RPMI7951 (cell line): ENCODE measurements at regions not wholly inside any gene's neighbourhood (a gene's known extent, or its start where the extent isn't known, plus 50 kb on each side); places are given as distances from the start of the nearest gene placed in this dataset.
"Not testable (repeated sequence)": the region's sequence is repeated elsewhere in the genome, so short reads cannot be mapped to it uniquely, and the experiment has no call there.

ENCODE experiments used
- DNase-seq: peaks from one replicate; pipeline ENCODE4 v3.0.0-alpha.2; 2012; ENCODE audit warnings: low read depth

DNA sequence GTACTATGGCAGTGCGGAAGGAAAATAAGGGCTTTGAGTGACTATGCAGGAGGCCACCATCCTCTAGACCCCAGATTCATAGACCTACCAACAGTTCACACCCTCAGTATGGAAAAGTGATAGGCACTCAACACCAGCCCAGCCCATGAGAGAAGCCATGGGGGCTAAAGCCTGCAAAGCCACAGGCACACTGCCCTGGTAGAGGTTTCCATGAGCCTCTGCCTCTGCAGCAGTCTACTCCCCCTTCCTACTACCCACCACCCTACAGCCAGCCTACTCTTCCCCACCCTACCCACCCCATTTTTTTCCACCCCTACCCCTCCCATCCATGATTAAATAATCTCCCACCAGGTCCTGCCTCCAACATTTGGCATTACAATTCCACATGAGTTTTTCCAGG, 241.9 kb downstream of the CWH43 start:
- DNase-seq: not testable (repeated sequence)

DNA sequence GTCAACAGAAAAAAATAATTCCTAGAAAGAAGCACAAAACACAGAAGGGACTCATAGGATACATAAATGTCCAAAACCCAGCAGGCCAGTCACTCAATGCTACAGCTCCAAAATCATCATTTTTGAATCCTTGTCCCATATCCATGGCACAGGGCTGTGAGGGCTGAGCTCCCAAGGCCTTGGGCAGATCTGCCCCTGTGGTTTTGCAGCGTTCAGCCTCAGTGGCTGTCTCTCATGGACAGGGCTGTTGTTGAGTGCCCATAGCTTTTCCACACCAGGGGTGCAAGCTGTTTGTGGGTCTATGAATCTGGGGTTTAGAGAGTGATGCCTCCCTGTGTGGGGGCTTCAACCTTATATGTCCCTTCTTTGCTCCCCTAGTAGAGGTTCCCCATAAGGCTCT, 243.2 kb downstream of the CWH43 start:
- not testable (repeated sequence) for DNase-seq

DNA sequence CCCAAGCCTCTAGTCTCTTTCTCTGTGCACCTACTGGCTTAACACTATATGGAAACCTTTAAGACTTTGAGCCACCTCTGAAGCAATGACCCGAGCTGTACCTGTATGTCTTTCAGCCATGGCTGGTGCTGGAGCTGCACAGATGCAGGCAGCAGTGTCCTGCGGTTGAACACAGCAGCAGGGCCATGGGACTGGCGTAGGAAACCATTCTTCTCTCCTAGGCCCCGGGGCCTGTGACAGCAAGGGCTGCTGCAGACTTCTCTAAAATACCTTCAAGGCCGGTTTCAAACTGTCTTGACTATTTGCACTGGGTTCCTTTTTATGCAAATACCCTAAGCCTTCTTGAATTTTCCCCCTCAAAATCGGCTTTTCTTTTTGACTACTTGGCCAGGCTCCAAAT, 243.6 kb downstream of the CWH43 start:
- DNase-seq: not testable (repeated sequence)

DNA sequence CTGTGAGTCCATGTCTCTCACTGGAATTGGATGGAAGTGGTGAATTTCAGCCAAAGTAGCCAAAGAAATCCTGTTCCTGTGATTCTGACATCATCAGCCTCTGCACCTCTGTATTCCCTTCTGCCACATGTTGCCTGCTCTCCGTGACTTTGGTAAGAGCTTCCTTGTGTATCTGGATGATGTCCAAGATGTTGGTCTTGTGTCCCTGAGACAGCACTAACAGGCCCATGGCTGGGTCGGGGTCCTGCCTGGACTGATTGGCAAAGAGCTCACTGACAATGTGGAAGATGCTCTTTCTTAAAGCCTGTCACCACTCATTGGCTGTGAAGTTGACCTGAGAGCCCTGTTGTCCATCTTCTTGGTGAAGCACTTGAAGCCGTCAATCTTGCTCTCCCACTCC, 247.3 kb downstream of the CWH43 start:
- not testable (repeated sequence) for DNase-seq

DNA sequence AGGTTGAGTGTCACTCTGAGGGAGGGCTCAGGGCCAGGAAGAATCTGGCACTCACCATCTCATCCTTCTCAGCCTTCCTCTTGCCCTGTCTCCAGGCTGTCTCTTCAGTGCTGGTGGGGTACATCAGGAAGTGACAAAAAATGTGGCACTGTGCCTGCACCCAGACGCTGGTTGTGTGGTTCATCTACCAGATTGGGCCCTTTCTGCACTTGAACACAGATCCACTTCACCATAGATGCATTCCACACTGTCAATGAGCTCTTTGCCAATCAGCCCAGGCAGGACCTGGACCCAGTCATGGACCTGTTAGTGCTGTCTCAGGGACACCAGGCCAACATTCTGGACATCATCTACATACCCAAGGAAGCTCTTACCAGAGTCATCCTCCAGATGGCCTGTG, 247.7 kb downstream of the CWH43 start:
- not testable (repeated sequence) for DNase-seq

DNA sequence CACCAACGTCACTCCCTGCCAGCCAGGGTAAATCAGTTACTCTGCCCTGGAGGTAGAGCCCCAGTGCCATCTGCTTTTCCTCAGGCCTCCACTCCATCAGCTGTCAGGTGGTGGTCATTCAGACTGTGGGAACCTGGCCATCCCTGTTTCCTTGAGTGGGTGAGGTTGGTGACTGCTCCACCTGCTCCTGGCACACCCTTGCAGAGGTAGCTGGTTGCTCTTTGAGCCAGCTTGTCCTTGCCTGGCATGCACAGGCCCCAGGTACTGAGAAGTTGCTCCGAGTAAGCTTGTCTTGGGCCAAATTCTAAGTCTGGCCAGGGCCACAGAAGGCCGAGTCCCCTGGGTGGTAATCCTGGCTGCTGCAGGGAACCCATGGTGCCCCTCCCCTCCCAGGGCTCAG, 248.3 kb downstream of the CWH43 start:
- not testable (repeated sequence) for DNase-seq

DNA sequence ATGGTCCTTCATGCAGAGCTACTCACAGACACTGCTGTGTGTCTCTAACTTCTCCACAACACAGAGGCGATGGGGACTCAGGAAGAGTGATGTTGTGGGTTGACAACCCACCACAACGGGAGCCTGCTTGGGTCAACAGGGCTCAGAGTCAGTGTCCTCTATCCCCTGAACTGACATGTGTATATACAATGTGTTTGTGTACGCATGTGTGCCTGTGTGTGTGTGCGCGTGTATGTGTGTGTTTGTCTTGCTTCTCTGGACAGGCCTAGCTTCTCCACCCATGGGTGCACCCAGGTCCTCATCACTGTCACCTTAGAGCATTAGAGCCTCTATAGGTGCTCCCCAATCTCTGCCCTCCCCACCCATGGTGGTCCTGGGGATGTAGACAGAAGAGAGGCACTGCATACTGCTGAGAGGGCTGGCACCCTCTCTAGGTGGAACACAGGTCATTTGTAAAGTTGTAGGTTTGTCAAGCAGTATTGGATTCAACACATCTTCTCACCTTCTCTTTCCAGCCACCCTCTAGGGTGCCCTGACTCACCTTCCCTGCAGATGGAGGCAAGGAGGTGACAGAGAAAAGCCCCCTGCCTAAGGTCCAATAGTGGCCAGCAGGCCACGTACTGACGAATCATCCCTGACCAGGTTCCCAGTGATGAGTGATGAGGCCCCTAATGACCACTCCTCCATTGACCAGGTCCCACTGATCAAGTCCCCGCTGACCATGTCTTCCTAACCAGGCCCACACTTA, 249.5 kb downstream of the CWH43 start:
- DNase-seq: not testable (repeated sequence)

DNA sequence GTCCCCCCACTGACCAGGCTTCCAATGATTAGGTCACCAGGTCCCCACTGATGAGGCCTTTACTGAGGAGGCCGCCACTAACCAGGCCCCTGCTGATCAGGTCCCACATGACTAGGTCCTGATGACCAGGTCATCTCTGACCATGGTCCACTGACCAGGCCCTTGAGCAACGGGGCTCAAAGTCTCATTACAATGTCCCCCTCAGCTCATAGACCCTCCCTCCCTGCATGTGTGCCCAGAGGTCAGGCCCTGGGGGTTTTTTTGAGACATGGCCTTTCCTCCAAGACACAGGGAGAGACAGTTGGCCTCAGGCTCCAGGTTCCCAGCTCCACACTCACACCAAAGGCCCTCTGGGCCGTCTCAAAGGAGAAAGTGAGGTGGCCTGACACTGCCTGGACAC, 250.4 kb downstream of the CWH43 start:
- not testable (repeated sequence) for DNase-seq

DNA sequence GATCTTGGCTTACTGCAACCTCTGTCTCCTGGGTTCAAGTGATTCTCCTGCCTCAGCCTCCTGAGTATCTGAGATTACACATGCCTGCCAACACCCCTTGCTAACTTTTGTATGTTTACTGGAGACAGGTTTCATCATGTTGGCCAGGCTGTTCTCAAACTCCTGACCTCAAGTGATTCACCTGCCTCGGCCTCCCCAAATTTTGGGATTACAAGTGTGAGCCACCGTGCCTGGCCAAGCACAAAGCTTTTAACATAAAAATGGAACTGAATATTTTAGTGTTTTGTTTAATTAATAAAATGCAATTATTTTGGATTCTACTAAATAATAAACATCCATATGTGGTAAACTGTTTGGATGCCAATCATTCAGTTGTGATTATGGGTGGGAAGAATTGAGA, 255.2 kb downstream of the CWH43 start:
- not testable (repeated sequence) for DNase-seq

DNA sequence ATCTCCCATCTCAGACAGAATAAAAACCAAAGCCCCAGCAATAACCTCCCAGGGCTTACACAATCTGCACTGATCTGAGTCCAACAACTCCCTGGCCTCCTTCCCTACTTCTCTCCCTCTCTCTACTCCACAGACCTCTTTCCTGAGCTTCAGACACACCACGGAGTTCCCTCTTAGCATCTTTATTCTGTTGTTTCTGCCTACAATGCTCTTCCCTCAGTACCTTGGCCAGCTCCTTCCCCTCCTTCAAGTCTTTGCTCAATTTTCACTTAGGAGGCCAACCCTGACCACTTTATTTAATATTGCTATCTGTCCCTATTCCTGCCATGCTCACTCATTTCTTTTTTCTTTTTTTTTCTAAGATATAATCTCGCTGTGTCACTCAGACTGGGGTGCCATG, 276.7 kb downstream of the CWH43 start:
- not testable (repeated sequence) for DNase-seq

DNA sequence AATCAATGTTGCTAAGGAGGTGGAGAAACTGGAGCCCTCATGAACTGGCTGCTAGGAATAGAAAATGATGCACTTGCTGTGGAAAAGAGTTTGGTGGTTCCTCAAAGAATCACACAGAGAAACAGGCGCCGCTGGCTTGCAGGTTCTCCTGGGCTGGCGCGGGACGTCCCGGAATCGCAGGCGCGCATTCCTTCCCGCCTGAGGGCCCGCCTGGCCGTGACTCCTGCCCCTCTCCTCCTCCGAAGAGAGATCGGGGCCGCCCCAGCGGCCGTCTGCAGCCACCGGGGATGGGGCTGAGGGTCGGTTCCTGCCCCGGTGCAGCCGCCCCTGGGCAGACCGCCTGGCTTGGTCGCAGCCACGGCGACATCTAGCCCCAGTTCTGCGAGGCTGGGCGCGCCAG, 284.4 kb downstream of the CWH43 start:
- not testable (repeated sequence) for DNase-seq

DNA sequence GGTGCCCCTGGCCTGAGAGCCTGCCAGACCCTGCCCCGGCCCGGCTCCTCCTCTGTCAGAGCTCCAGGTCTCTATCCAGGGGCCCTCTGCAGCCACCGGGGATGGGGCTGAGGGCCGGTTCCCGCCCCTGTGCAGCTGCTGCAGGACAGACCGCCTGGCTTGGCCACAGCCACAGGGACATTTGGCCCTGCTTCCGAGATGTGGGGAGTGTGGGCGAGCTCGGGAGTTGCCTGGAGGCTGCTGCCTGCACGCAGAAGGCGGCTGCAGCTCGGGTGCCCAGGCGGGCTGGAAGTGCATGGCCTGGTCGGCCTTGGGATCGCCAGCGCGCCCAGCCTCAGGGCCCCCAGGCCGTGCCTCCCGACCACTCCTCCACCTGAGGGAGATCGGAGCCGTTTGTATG, 284.8 kb downstream of the CWH43 start:
- DNase-seq: not testable (repeated sequence)

DNA sequence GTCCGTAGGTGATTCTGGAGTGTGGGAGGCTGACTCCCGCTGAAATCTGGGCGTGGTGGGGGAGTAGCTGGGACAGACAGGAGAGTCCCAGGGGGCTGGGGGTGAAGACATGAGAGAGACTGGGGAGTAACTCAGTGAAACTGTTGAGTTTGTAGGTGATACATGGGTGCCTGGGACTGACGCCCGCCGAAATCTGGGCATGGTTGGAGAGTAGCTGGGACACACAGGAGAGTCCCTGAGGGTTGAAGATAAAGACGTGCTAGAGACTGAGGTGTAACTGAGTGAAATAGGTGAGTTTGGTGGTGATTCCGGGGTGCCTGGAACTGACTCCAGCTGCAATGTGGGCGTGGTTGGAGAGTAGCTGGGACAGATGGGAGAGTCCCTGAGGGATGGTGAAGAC, 299.8 kb downstream of the CWH43 start:
- DNase-seq: not testable (repeated sequence)

DNA sequence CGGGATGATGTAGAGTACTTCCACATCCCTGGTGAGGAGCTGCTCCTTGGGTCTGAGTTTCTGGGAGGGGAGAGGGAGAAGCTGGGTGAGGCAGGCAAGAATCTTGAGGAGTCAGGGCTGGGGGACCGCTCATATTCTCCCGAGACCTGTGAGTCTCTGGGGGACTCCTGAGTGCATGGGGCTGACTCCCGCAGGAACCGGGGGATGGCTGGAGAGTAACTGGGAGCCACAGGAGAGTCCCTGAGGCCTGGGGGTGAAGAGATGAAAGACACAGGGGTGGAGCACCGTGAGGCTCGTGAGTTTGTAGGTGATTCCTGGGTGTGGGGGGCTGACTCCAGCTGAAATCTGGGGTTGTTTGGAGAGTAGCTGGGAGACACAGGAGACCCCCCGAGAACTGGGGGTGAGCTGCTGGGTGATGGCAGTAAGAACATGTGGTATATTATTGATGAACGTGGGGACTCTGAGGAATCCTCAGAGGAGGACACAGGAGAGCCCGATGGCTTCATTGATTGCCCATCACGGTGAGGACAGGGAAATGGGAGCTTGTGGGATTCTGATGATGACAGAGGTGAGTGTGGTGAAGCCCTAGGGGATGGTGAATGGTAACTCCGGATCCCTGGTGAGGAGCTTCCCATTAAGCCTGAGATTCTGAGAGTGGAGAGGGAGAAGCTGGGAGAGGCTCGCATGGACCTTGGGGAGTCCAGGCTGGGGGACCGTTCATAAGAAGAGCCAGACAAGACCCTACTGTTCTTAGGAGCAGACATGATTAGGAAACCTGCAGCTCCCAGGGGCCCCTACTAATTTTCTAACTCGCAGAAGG, 301.1 kb downstream of the CWH43 start:
- not testable (repeated sequence) for DNase-seq

DNA sequence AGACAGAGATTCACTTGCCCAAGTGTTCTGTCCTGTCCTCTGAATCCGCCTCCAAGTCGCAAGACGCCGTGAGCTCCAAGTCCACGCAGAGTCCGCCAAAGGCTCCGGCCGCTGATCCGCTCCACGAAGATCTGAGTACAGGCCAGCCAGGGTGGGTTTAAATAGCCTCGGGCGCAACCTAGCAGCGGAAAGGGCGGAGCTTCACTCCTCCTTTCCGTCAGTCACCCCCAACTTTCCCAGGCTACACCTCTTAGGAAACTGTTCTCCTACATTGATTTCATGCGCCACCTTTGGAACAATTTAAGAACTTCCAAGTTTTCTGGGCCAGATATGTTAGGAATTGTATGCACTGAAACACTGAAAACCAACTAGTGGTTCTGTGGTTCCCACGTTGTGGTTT, 301.8 kb downstream of the CWH43 start:
- peak; percentile 7 for DNase-seq

DNA sequence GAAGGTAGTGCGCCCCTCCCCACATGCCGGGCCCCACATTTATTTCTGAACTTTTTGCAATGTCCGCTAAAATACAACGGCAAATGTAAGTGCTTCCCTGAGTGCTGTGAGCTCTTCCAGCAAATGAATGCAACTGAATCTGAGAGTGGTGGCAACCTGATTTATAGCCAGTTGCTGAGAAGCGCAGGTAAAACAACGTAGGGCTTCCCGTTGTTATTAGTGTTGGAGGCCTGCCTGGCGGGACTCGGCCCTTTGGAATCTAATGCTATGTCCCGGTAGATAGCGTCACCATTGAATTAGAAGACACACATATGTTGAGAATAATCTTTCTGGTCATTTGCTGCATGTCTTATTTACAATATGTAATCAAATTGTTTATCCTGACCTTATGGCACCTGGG, 302.7 kb downstream of the CWH43 start:
- DNase-seq: peak; percentile 1

DNA sequence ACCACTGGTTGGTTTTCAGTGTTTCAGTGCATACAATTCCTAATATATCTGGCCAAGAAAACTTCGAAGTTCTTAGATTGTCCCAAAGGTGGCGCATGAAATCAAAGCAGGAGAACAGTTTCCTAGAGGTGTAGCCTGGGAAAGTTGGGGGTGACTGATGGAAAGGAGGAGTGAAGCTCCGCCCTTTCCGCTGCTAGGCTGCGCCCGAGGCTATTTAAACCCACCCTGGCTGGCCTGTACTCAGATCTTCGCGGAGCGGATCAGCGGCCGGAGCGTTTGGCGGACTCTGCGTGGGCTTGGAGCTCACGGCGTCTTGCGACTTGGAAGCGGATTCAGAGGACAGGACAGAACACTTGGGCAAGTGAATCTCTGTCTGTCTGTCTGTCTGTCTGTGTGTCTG, 328.7 kb downstream of the CWH43 start:
- DNase-seq: not testable (repeated sequence)

DNA sequence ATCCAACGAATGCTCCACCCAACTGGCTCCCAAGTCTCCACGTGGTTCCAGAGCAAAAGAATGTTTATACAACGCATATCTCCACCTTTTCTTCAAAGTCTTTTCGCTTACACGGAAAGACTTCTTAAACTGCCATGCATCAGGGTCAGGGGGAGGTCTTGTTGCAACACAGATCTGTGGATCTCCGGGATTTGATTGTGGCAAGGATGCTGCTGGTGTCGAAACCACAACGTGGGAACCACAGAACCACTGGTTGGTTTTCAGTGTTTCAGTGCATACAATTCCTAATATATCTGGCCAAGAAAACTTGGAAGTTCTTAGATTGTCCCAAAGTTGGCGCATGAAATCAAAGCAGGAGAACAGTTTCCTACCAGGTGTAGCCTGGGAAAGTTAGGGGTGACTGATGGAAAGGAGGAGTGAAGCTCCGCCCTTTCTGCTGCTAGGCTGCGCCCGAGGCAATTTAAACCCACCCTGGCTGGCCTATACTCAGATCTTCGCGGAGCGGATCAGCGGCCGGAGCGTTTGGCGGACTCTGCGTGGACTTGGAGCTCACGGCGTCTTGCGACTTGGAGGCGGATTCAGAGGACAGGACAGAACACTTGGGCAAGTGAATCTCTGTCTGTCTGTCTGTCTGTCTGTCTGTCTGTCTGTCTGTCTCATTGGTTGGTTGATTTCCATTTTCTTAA, 334.8 kb downstream of the CWH43 start:
- not testable (repeated sequence) for DNase-seq

DNA sequence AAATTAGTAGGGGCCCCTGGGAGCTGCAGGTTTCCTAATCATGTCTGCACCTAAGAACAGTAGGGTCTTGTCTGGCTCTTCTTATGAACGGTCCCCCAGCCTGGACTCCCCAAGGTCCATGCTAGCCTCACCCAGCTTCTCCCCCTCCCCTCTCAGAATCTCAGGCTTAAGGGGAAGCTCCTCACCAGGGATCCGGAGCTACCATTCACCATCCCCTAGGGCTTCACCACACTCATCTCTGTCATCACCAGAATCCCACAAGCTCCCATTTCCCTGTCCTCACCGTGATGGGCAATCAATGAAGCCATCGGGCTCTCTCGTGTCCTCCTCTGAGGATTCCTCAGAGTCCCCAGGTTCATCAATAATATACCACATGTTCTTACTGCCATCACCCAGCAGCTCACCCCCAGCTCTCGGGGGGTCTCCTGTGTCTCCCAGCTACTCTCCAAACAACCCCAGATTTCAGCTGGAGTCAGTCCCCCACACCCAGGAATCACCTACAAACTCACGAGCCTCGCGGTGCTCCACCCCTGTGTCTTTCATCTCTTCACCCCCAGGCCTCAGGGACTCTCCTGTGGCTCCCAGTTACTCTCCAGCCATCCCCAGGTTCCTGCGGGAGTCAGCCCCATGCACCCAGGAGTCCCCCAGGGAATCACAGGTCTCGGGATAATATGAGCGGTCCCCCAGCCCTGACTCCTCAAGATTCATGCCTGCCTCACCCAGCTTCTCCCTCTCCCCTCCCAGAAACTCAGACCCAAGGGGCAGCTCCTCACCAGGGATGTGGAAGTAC, 335.6 kb downstream of the CWH43 start:
- not testable (repeated sequence) for DNase-seq

DNA sequence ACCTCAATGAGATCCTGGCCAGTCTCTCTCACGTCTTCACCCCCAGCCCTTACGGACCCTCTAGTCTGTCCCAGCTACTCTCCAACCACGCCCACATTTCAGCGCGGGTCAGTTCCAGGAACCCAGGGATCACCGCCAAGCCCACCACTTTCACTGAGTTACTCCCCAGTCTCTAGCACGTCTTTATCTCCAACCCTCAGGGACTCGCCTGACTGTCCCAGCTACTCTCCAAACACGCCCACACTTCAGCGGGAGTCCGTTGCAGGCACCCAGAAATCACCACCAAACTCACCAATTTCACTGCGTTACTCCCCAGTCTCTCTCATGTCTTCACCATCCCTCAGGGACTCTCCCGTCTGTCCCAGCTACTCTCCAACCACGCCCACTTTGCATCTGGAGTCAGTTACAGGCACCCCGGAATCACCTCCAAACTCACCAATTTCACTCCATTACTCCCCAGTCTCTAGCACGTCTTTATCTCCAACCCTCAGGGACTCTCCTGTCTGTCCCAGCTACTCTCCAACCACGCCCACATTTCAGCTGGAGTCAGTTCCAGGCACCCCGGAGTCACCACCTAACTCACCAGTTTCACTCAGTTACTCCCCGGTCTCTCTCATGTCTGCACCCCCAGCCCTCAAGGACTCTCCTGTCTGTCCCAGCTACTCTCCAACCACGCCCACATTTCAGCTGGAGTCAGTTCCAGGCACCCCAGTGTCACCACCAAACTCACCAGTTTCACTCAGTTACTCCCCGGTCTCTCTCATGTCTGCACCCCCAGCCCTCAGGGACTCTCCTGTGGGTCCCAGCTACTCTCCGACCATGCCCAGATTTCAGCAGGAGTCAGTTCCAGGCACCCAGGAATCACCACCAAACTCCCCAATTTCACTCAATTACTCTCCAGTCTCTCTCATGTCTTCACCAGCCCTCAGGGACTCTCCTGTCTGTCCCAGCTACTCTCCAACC, 336.8 kb downstream of the CWH43 start:
- not testable (repeated sequence) for DNase-seq
